H1 (cell line): ENCODE measurements at regions not wholly inside any gene's neighbourhood (a gene's known extent, or its start where the extent isn't known, plus 50 kb on each side); places are given as distances from the start of the nearest gene placed in this dataset.

Experiments used
- ASH2L ChIP-seq: fragments of 200-600, 300-600 bp; sonication (generic); IDR thresholded peaks from one replicate; pipeline ENCODE4 v1.7.1; 2017; ENCODE audit warnings: low read length
- ATF2 ChIP-seq: IDR thresholded peaks from 2 replicates; pipeline ENCODE4 v1.6.1; 2012; ENCODE audit warnings: low read length, inconsistent platforms
- ATF3 ChIP-seq: IDR thresholded peaks from 2 replicates; pipeline ENCODE4 v1.6.1; 2011; ENCODE audit warnings: low read depth, mild to moderate bottlenecking, low read length; ENCODE audit not compliant: insufficient read depth
- BCL11A ChIP-seq, 2 experiments: IDR thresholded peaks; one replicate each; pipeline ENCODE4 v1.6.1; 2011; ENCODE audit warnings: low read depth in 2 of 2, low read length in 2 of 2, mild to moderate bottlenecking in 2 of 2
- CTCF ChIP-seq, 3 experiments: IDR thresholded peaks; 1 replicate in 2 of 3; 2 replicates in 1 of 3; pipeline versions ENCODE4 v1.5.1 to v1.6.1; 2011; ENCODE audit warnings: low read length in 3 of 3, mild to moderate bottlenecking in 3 of 3, inconsistent platforms in 2 of 3, low read depth in 1 of 3, moderate library complexity in 1 of 3; ENCODE audit not compliant: insufficient read depth in 1 of 3; ENCODE audit errors: control extremely low read depth in 1 of 3
- EP300 ChIP-seq, 2 experiments: IDR thresholded peaks; 1 replicate in 1 of 2; 2 replicates in 1 of 2; pipeline ENCODE4 v1.6.1; 2011 to 2012; ENCODE audit warnings: low read depth in 2 of 2, low read length in 2 of 2, mild to moderate bottlenecking in 2 of 2, borderline replicate concordance in 1 of 2, inconsistent platforms in 1 of 2, moderate library complexity in 1 of 2
- EZH2 ChIP-seq: fragments of 200-600 bp; sonication (generic); IDR thresholded peaks from 2 replicates; pipeline ENCODE4 v1.7.1; 2012; ENCODE audit warnings: low read depth, mild to moderate bottlenecking, moderate library complexity, low read length, inconsistent platforms; ENCODE audit not compliant: severe bottlenecking
- FOSL1 ChIP-seq: IDR thresholded peaks from 2 replicates; pipeline ENCODE4 v1.6.1; 2011; ENCODE audit warnings: mild to moderate bottlenecking, low read depth, low read length, moderate library complexity; ENCODE audit not compliant: insufficient read depth
- HDAC2 ChIP-seq, 2 experiments: fragments of 300-600 bp in 1 of 2; sonication (generic) in 1 of 2; IDR thresholded peaks; 2 replicates each; pipeline ENCODE4 v1.6.1; 2011 to 2012; ENCODE audit warnings: low read depth in 2 of 2, low read length in 2 of 2, mild to moderate bottlenecking in 2 of 2, moderate library complexity in 2 of 2, borderline replicate concordance in 1 of 2, inconsistent platforms in 1 of 2
- POLR2A ChIP-seq, 2 experiments: IDR thresholded peaks; 1 replicate in 1 of 2; 2 replicates in 1 of 2; pipeline ENCODE4 v1.6.1; 2011; ENCODE audit warnings: low read depth in 2 of 2, low read length in 2 of 2, mild to moderate bottlenecking in 2 of 2; ENCODE audit errors: control extremely low read depth in 1 of 2
- POLR2AphosphoS5 ChIP-seq: IDR thresholded peaks from 2 replicates; pipeline ENCODE4 v1.6.1; 2011; ENCODE audit warnings: low read depth, low read length
- RAD21 ChIP-seq, 2 experiments: IDR thresholded peaks in 1 of 2; conservative IDR thresholded peaks in 1 of 2; 2 replicates each; pipeline ENCODE4 v1.6.1; 2011; ENCODE audit warnings: low read depth in 2 of 2, low read length in 2 of 2, improper control_type of control experiment in 1 of 2, inconsistent platforms in 1 of 2, mild to moderate bottlenecking in 1 of 2, moderate library complexity in 1 of 2
- RFX5 ChIP-seq: IDR thresholded peaks from 2 replicates; pipeline ENCODE4 v1.6.1; 2011; ENCODE audit warnings: low read depth, low read length, improper control_type of control experiment, borderline replicate concordance
- ZNF274 ChIP-seq: IDR thresholded peaks from 2 replicates; pipeline ENCODE4 v1.7.0; 2012; ENCODE audit warnings: low read length, borderline replicate concordance; ENCODE audit errors: extremely low read depth

- TF ChIP-seq POLR2A (IDR thresholded peaks at IDR 0.05; ENCODE audit: control extremely low read depth in 1 of 2, low read depth in 2 of 2, low read length in 2 of 2) (no peak), BCL11A (IDR thresholded peaks at IDR 0.05; ENCODE audit: low read depth in 2 of 2, low read length in 2 of 2) (no peak), CTCF (IDR thresholded peaks at IDR 0.05; ENCODE audit: control extremely low read depth in 1 of 3, insufficient read depth in 1 of 3, low read depth in 1 of 3, low read length in 3 of 3) (no peak), ATF3 (no peak), EZH2 (no peak), HDAC2 (IDR thresholded peaks at IDR 0.05; ENCODE audit: borderline replicate concordance in 1 of 2, low read depth in 2 of 2, low read length in 2 of 2) (no peak), ASH2L (no peak), FOSL1 (no peak), ZNF274 (no peak), RFX5 (no peak), POLR2AphosphoS5 (no peak), EP300 (IDR thresholded peaks at IDR 0.05; ENCODE audit: borderline replicate concordance in 1 of 2, low read depth in 2 of 2, low read length in 2 of 2) (no peak), ATF2 (no peak), RAD21 (IDR thresholded peaks at IDR 0.05 in 1 of 2, conservative IDR thresholded peaks at IDR 0.05 in 1 of 2; ENCODE audit: low read depth in 2 of 2, low read length in 2 of 2) (no peak)
Observed at GRCh38 chr5:67578011-67578410, 381.4 kb upstream of the CD180 start.
